ENCODE measurements at regions not wholly inside any gene's neighbourhood (a gene's known extent, or its start where the extent isn't known, plus 50 kb on each side); places are given as distances from the start of the nearest gene placed in this dataset.
"Not testable (repeated sequence)": the region's sequence is repeated elsewhere in the genome, so short reads cannot be mapped to it uniquely, and the experiment has no call there.

DNA sequence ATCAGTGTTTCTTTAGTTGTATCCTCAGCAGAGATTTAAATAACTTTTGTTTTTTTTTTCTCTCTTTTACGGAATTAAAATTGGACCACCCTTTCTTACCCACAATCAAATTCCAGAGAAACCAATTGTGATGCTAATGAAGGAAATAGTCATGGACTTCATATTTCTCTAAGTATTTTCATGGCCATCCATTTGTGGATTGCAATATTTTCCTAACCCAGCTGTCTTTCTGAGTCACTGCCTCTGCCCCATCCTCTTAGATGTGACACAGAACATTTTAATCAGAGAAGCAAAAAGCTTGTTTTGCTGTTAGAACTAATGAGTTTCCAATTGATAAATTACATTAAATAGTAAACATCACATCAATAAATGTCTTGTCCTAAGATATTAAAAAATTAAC, 405.5 kb upstream of the ADGRB3 start:
- DNase-seq: no peak

DNA sequence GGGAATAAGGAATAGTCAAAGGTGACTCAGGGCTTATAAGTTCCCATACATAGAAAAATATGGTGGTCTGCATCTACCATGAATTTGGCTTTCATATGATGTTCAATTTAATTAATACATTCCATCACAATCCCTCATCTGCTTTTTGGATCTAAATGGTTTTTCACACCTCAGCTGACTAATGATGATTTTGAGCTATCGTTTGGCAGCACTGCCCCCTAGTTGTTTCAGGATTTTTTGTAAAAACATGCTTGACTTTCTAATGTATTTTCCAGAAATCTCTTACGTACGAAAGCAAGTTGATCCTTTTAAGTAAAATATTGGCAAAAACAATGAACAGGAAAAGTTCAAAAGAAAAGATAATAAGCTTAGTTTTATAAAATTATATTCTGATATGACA, 408.6 kb upstream of the ADGRB3 start:
- DNase-seq: no peak

GRCh38 chr6:68225729-68226128, 409.4 kb upstream of the ADGRB3 start:
- DNase-seq: no peak

- no peak for DNase-seq
Observed at GRCh38 chr6:68211242-68211795, 423.8 kb upstream of the ADGRB3 start.

DNA sequence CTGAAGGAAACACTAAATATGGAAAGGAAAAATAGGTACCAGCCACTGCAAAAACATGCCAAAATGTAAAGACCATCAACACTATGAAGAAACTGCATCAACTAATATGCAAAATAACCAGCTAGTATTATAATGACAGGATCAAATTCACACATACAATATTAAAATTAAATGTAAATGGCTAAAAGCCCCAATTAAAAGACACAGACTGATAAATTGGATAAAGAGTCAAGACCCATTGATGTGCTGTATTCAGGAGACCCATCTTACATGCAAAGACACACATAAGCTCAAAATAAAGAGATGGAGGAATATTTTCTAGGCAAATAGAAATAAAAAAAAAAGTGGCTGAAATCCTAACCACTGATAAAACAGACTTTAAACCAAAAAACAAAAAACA, 427.5 kb upstream of the ADGRB3 start:
- not testable (repeated sequence) for DNase-seq

- no peak for DNase-seq
Observed at GRCh38 chr6:68200929-68201328, 434.2 kb upstream of the ADGRB3 start.

DNA sequence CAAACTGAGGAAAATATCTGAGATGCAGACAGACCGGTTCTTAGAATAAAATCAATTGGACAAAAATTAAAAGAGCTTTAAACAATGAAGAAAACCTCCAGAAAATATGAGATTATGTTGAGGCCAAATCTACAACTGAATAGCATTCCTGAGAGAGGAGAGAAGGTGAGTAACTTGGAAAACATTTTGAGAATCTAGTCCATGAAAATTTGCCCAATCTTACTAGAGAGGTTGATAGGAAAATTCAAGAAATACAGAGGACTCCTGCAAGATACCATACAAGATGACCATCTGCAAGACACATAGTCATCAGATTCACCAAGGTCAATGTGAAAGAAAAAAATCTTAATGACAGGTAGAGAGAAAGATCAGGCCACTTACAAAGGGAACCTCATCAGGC, 437.7 kb upstream of the ADGRB3 start:
- no peak for DNase-seq

DNA sequence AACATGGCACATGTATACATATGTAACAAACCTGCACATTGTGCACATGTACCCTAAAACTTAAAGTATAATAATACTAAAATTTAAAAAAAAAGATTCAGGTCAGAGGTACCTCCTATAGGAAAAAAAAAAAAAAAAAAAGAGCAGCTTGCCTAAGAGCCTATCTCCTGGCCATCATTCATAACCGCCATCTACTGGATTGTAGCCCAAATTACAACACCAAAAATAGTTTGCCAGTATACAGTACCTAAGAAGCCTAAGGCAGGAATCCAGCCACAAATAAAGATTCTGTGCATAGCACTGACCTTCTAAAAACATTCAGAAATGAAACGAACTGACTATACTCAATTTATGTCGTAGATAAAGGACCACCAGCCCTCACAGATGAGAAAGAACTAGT, 438.4 kb upstream of the ADGRB3 start:
- DNase-seq: no peak

GRCh38 chr6:68195753-68196152, 439.3 kb upstream of the ADGRB3 start:
- not testable (repeated sequence) for DNase-seq

DNA sequence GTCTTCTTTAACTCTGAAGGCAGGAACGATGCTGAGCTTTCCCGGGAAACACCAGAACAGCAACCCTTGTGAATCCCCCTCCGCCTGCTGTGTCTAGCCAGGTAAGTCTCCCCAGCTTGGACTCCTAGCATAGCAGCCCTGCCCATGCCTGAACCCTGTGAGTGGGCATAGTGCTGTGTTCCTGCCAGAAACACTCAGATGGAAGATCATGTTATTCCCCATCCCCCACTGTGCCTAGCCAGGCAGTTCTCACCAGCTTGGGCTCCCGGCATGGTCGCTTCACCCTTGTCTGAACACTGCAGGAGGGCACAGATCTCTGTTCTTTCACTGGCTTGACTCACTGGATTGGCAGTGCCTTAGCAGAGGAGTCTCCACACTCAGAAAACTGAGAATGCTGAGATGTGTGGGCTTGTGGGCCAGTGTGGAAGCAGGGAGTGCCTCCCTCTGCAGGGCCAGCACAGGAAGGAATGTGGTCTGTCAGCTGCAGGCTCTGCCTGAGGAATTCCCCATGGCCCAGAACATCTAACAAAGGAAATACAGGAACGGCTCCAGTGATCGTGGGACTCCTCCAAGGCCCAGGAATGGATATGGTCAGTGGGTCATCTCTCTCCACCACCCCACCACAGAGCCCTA, 440.1 kb upstream of the ADGRB3 start:
- DNase-seq: no peak

- no peak for DNase-seq
Observed at GRCh38 chr6:68192988-68193387, 442.1 kb upstream of the ADGRB3 start.

DNA sequence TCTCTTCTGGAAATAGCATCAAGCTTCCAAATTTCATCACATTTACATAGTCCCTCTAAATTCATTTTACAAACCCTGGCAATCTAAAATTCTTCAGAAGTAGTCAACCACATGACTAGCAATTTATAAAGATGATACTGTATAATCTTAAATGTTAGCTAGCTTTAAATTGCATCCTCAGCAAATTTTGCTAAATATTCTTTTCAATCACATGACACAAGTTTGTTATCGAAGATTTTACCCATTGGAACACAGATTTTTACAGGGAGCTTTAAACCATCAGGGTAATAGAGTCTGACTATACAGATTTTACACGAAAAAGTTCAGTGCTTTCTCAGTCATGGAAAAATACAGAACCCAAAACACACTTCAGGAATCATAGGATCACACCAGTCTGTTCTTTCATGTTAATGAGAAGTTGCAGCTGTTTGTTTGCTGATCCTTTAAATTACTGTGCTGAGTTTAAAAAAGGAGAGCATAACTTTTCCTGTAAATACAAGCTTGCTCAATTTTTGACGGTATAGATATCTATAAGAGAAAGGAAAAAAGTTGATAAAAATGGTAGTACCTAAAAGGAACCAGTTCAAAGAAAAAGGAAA, 445.8 kb upstream of the ADGRB3 start:
- DNase-seq: no peak

DNA sequence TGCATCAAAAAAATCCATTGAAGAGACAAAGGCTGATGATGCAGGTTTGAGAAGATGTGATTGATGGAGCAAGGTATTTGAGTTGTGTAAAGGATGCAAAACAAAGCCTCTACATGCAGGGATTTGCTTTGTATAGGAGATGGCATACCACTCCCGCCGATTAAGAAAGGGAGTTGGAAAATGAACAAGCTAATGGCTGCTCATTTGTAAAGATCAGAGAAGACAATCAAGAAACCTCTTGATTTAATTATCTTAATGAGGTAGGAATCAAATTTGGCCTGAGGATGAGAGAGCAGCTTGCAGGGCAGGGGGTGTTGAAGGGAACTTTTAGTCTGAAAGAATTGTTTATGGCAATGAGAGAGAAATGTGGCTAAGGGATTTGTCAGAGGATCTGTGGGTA, 448.2 kb upstream of the ADGRB3 start:
- no peak for DNase-seq

DNA sequence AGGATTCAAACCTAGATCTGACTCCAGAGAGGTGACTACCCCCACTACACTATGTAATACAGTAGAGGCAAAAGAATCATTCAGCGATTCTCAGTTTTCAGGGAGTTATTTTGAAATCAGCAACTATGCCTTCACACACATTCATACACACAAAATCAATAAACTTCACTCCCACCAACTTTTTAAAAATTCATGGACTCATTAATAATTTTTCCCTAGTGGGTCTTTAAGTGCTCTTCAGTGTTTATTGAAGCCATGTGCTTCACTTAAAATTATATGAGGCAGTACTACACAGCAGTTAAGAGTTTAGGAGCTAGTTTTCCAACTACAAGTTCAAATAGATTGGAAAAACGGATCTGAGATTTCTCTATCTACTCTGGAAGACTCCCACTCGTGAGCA, 452.7 kb upstream of the ADGRB3 start:
- no peak for DNase-seq

DNA sequence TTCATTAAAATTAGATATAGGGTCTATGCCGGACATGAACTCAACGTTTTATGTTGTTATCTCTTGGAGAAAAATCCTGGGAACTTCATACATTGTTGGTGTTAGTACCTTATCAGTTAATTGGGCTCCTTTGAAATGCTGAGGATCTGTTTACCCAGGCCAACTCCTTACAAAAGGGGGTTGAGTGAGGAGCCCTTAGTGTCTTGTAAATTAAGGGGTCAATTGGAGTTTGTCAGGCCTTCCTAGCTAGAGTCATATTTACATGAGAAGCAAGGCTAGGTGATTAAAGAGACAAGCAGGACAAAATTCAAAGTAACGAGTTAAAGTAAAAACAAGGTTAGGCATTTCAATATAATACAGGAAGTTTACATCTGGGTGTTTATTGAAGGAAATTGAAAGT, 454.1 kb upstream of the ADGRB3 start:
- DNase-seq: not testable (repeated sequence)

DNA sequence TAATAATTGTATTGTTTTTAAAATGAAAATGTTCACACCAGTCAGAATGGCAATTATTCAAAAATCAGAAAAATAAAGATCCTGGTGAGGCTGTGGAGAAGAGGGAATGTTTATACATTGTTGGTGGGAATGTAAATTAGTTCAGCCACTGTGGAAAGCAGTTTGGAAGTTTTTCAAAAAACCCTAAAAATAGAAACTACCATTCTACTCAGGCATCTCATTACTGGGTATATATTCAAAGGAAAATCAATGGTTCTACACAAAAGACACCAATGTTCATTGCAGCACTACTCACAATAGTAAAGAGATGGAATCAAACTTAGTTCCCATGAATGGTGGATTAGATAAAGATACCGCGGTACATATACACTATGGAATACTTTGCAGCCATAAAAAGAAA, 461.5 kb upstream of the ADGRB3 start:
- DNase-seq: no peak

DNA sequence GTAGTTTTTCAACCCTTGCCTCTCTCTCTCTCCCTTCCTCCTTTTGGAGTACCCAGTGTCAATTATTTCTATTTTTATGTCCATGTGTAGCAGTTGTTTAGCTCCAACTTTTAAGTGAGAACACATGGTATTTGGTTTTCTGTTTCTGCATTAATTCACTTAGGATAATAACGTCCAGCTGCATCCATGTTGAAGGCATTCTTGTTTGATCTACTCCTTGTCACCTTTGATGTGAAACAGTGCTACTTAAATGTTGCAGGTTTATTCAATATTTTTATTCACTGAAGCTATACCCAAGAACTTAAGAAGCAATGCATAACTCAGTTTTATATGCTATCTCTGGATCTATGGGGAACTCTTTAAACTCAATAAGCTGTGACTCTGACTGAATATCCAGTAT, 465.2 kb upstream of the ADGRB3 start:
- DNase-seq: no peak

DNA sequence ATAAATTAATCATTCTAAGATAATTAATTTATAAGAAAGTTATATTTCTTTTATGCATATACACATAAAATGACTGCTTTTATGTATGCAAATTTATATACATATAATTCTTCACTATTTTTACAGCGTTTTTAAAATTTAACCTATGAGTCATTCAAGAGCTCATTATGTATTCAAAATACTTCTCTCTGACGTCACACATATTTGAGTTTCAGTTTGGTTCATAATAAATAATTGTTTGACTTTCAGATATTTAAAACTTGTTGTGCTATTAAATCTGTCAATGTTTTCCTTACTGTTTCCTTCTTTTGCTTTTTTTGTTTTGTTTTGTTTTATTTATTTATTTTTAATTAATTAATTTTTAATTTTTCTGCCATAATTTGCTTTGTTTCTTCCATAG, 467.5 kb upstream of the ADGRB3 start:
- no peak for DNase-seq

- DNase-seq: not testable (repeated sequence)
Observed at GRCh38 chr6:68160812-68161211, 474.3 kb upstream of the ADGRB3 start.

- DNase-seq: no peak
Observed at GRCh38 chr6:68160348-68160747, 474.7 kb upstream of the ADGRB3 start.

DNA sequence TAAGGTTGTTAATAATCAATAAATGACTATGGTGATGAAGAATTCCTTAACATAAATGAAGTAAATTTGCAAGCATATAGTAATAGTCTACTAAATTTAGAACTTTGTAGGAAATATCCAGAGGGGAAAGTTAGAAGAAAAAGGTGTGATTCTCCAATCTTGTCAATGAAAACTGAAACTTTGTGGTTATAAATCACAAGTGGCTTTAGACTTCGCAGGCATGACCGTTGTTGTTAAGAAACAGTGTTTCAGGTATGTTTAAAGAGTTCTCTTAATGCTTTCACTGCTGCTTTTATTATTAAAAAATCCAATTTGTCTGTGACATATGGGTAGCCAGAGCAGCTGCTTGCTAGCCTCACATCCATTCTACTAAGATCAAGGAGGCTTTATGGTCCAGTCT, 475.6 kb upstream of the ADGRB3 start:
- DNase-seq: no peak

DNA sequence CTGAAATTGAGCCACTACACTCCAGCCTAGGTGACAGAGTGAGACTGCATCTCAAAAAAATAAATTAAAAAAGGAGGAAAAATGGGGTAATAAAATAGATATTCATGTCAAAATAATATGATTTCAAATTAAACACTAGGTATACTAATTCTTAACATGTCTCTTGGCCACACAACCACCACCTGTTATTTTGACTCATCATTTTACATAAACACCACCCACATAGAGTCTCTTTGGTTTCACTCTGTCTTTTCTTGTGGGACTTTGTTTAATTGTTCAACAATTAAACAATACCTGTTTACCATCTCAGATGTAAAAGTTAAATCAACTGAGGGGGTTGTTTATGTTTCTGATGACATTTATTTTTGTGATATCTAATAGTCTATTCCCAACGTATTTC, 476.8 kb upstream of the ADGRB3 start:
- no peak for DNase-seq

DNA sequence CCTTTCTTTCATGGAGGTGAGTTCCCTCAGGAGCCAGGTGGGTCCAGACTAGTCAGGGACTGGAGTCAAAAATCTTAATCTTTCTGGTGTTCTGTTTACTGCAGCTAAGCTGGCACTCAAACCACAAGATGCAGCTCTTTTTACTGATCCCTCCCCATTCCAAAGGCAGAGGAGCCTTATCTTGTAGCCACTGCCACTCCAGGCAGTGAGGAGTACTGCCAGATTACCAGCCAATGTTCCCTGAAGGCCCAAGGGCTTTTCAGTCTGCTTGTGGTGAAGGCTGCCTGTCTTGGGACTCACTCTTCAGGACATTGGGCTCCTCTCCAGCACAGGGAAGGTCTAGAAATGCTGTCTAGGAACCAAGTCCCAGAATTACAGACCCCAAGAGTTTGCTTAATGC, 490.4 kb upstream of the ADGRB3 start:
- no peak for DNase-seq

GRCh38 chr6:68141190-68141589, 493.9 kb upstream of the ADGRB3 start:
- DNase-seq: no peak

DNA sequence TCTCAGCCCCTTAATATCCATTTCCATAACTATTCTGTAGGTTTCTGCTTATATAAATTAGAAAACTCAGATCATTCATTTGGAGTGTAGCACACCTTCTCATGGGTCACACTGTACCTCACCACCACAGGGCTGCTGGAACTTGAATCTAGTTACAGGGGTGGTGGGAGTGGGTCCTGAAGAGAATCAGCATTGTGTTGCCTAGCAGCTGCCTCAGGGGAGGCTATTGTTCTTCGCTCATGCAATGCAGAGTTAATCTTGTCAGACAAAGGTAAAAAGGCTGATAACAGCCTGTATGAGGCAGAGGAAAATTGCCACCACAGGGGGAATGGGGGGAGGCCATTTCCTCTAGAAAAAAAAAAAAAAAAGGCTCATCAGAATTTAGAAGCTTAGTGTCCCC, 496.0 kb upstream of the ADGRB3 start:
- DNase-seq: no peak
